HS-27A (cell line): ENCODE measurements at regions not wholly inside any gene's neighbourhood (a gene's known extent, or its start where the extent isn't known, plus 50 kb on each side); places are given as distances from the start of the nearest gene placed in this dataset.

Source experiments
- DNase-seq: peaks from one replicate; pipeline ENCODE4 v3.0.0-alpha.2; 2012; ENCODE audit warnings: low read depth, missing footprints

- DNase-seq, result no peak
Observed at GRCh38 chr2:48258481-48259149, 55.9 kb upstream of the FOXN2 start.

- DNase-seq, result no peak
Observed at GRCh38 chr2:48259811-48260210, 54.7 kb upstream of the FOXN2 start.

GRCh38 chr2:48264627-48265026 lies 49.9 kb upstream of the FOXN2 start:
- no peak for DNase-seq
